Loucy (cell line): ENCODE measurements at regions not wholly inside any gene's neighbourhood (a gene's known extent, or its start where the extent isn't known, plus 50 kb on each side); places are given as distances from the start of the nearest gene placed in this dataset.

Experiments
- H2AFZ ChIP-seq: fragments of 200-600 bp; sonication (generic); 2 replicates; pipeline ENCODE4 v1.6.0; 2016; ENCODE audit warnings: antibody characterized with exemption, mild to moderate bottlenecking, low read length, moderate library complexity
- H3F3A ChIP-seq: fragments of 200-600 bp; 2 replicates; pipeline ENCODE4 v1.6.0; 2016; ENCODE audit warnings: antibody characterized with exemption, low read depth, mild to moderate bottlenecking
- H3K27me3 ChIP-seq: fragments of 200-600 bp; sonication (generic); 2 replicates; pipeline ENCODE4 v1.6.1; 2014; ENCODE audit warnings: low read length, mild to moderate bottlenecking; ENCODE audit not compliant: insufficient read depth, poor library complexity, severe bottlenecking
- H3K36me3 ChIP-seq: fragments of 200-600 bp; sonication (generic); 2 replicates; pipeline ENCODE4 v1.6.1; 2016; ENCODE audit warnings: low read length; ENCODE audit not compliant: insufficient read depth
- H3K4me1 ChIP-seq: fragments of 200-600 bp; sonication (generic); 2 replicates; pipeline ENCODE4 v1.5.1; 2014; ENCODE audit warnings: low read length, mild to moderate bottlenecking; ENCODE audit not compliant: insufficient read depth, poor library complexity, severe bottlenecking
- H3K4me2 ChIP-seq: fragments of 200-600 bp; sonication (generic); 2 replicates; pipeline ENCODE4 v1.6.0; 2014; ENCODE audit warnings: antibody characterized with exemption, low read length, low read depth, mild to moderate bottlenecking; ENCODE audit not compliant: poor library complexity, severe bottlenecking
- H3K4me3 ChIP-seq: fragments of 200-600 bp; sonication (generic); 2 replicates; pipeline ENCODE4 v1.5.1; 2014; ENCODE audit warnings: low read length, mild to moderate bottlenecking, mixed read lengths; ENCODE audit not compliant: poor library complexity, severe bottlenecking
- H3K79me2 ChIP-seq: fragments of 200-600 bp; sonication (generic); 2 replicates; pipeline ENCODE4 v1.6.1; 2014; ENCODE audit warnings: low read length; ENCODE audit not compliant: insufficient read depth
- H3K9ac ChIP-seq: fragments of 200-600 bp; sonication (generic); 2 replicates; pipeline ENCODE4 v1.6.0; 2014; ENCODE audit warnings: mild to moderate bottlenecking, low read depth, low read length, moderate library complexity; ENCODE audit not compliant: poor library complexity, severe bottlenecking
- H3K9me2 ChIP-seq: fragments of 200-600 bp; sonication (generic); replicated peaks from 2 replicates; pipeline ENCODE4 v1.6.1; 2016; ENCODE audit warnings: low read depth, low read length, mixed read lengths
- H3K9me3 ChIP-seq: fragments of 200-600 bp; sonication (generic); 2 replicates; pipeline ENCODE4 v1.6.1; 2014; ENCODE audit warnings: mild to moderate bottlenecking, antibody characterized with exemption, low read length, low read depth; ENCODE audit not compliant: insufficient read depth
- H4K20me1 ChIP-seq: fragments of 200-600 bp; sonication (generic); 2 replicates; pipeline ENCODE4 v1.6.0; 2014; ENCODE audit warnings: antibody characterized with exemption, low read length, mild to moderate bottlenecking; ENCODE audit not compliant: insufficient read depth, poor library complexity, severe bottlenecking
- EZH2phosphoT487 ChIP-seq: fragments of 200-600 bp; IDR thresholded peaks from 2 replicates; pipeline ENCODE4 v1.6.1; 2018; ENCODE audit warnings: antibody characterized with exemption, mild to moderate bottlenecking, moderate library complexity, borderline replicate concordance
- TF ChIP-seq, protein P1 (sequence below): fragments of 200-600 bp; sonication (generic); conservative IDR thresholded peaks from 2 replicates; pipeline ENCODE4 v1.5.1; 2014; ENCODE audit warnings: mild to moderate bottlenecking, antibody characterized with exemption, low read length

- Histone ChIP-seq H3K9ac (no peak overlapping the region), H2AFZ (no peak overlapping the region), H3F3A (no peaks in the 10 kb centered on the region), H3K9me3 (no peaks in the 10 kb centered on the region), H3K27me3 (no peaks in the 10 kb centered on the region), H3K4me3 (no peak overlapping the region), H3K9me2 (no peaks in the 10 kb centered on the region), H3K4me1 (no peaks in the 10 kb centered on the region), H3K4me2 (no peak overlapping the region), H3K79me2 (no peaks in the 10 kb centered on the region), H4K20me1 (no peaks in the 10 kb centered on the region), H3K36me3 (no peaks in the 10 kb centered on the region)
- TF ChIP-seq EZH2phosphoT487: no peak
- TF ChIP-seq, protein P1, sequence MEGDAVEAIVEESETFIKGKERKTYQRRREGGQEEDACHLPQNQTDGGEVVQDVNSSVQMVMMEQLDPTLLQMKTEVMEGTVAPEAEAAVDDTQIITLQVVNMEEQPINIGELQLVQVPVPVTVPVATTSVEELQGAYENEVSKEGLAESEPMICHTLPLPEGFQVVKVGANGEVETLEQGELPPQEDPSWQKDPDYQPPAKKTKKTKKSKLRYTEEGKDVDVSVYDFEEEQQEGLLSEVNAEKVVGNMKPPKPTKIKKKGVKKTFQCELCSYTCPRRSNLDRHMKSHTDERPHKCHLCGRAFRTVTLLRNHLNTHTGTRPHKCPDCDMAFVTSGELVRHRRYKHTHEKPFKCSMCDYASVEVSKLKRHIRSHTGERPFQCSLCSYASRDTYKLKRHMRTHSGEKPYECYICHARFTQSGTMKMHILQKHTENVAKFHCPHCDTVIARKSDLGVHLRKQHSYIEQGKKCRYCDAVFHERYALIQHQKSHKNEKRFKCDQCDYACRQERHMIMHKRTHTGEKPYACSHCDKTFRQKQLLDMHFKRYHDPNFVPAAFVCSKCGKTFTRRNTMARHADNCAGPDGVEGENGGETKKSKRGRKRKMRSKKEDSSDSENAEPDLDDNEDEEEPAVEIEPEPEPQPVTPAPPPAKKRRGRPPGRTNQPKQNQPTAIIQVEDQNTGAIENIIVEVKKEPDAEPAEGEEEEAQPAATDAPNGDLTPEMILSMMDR: no peak
These were observed 310.4 kb downstream of the GPAT3 start for GRCh38 chr4:83846193-83846830.

GRCh38 chr4:83839615-83840014 lies 303.7 kb downstream of the GPAT3 start:
- H3K79me2 ChIP-seq: no peaks in the 10 kb centered on the region
- no peaks in the 10 kb centered on the region for H3K36me3 ChIP-seq
- no peaks in the 10 kb centered on the region for H3K9me3 ChIP-seq
- no peak overlapping the region for H3K9ac ChIP-seq
- H3K9me2 ChIP-seq: no peaks in the 10 kb centered on the region
- no peak for TF ChIP-seq EZH2phosphoT487
- TF ChIP-seq, protein P1: no peak
- H3F3A ChIP-seq: no peaks in the 10 kb centered on the region
- H4K20me1 ChIP-seq: no peaks in the 10 kb centered on the region
- H2AFZ ChIP-seq: no peak overlapping the region
- H3K4me2 ChIP-seq: no peak overlapping the region
- no peak overlapping the region for H3K4me3 ChIP-seq
- no peaks in the 10 kb centered on the region for H3K27me3 ChIP-seq
- H3K4me1 ChIP-seq: no peaks in the 10 kb centered on the region

GRCh38 chr4:83837614-83838308 lies 301.9 kb downstream of the GPAT3 start:
- Histone ChIP-seq H3F3A (no peaks in the 10 kb centered on the region), H3K4me2 (no peak overlapping the region), H3K9me3 (no peaks in the 10 kb centered on the region), H3K9me2 (no peaks in the 10 kb centered on the region), H2AFZ (no peak overlapping the region), H3K4me1 (no peaks in the 10 kb centered on the region), H3K27me3 (no peaks in the 10 kb centered on the region), H3K9ac (no peak overlapping the region), H4K20me1 (no peaks in the 10 kb centered on the region), H3K79me2 (no peaks in the 10 kb centered on the region), H3K4me3 (no peak overlapping the region), H3K36me3 (no peaks in the 10 kb centered on the region)
- TF ChIP-seq, protein P1: no peak
- TF ChIP-seq EZH2phosphoT487: no peak
